HG03039 (cell line): ENCODE measurements at regions not wholly inside any gene's neighbourhood (a gene's known extent, or its start where the extent isn't known, plus 50 kb on each side); places are given as distances from the start of the nearest gene placed in this dataset.

Source experiments
- ATAC-seq: cut with Tn5 transposase; IDR thresholded peaks from one replicate; pipeline ENCODE4 v1.9.1; 2021; ENCODE audit warnings: mild to moderate bottlenecking, moderate library complexity; ENCODE audit not compliant: unreplicated experiment

DNA sequence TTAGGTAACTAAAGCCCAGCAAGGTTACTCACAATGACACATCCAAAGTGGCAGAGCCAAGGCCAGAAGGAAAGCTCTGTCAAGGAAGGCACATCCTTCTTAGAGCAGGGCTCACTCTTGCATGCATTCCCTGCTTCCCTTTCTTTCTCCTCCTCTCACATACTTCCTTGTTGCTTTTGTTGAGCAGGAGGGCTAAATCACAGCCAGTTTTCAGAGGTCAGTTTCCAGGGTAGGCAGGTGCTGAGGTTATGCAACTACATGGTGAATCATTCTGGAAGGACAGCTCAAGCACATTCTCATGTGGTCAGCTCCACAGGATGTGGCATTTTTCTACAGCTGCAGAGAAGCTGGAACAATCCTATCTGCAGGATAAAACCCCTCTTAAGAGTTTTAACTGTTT is 275.6 kb downstream of the ZNF621 start:
- no peak for ATAC-seq

DNA sequence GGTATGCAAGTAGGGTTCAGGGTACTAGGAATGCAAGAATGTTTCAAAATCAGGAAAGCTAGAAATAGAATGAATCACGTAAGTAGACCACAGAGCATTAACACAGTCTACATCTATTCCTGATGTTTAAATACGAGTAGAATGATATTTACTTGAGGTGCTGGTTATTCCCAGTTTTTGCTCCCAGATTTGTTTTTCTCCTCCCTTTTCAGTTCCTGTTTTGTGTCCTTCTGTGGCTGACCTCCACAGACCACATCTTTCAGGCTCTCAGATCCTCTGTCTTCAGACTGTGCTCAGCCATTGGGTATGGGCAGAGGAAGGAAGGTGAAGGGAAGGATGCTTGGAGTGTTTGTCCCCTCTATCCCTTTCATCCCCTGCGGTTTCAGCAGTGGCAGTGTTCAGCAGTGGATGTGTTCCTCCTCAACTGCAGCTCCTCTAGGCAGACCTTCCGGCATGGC is 276.6 kb downstream of the ZNF621 start:
- ATAC-seq, result no peak

DNA sequence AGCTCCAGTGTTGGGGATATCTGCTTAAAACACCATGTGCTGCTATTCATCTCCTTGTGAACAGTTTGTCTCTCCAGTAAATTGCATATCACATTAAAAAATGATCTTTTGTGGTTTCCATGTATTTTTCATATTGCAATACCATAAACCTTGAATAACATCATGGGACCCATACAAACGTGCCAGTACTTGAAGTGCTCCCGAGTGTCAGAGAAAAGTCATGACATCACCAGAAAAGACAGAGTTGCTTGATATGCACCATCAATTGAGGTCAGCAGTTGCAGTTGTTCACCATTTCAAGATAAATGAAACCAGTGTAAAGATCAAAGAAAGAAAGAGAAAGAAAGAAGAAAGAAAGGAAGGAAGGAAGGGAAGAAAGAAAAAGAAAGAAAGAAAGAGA is 278.6 kb downstream of the ZNF621 start:
- ATAC-seq, result no peak

DNA sequence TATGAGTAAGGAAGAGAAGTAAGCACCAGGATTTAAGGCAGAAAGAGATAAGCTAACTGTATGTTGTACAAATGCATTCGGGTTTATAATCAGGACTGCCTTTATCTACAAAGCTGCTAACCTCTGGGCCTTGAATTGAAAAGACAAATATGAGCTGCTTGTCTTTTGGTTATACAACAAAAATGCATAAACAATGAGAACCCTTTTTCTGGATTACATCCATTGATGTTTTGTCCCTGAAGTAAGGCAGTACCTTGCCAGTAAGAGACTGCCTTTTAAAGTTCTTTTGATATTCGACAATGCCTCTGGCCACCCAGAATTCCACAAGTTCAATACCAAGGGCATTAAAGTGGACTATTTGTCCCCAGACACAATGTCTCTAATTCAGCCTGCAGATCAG is 280.7 kb downstream of the ZNF621 start:
- no peak for ATAC-seq

DNA sequence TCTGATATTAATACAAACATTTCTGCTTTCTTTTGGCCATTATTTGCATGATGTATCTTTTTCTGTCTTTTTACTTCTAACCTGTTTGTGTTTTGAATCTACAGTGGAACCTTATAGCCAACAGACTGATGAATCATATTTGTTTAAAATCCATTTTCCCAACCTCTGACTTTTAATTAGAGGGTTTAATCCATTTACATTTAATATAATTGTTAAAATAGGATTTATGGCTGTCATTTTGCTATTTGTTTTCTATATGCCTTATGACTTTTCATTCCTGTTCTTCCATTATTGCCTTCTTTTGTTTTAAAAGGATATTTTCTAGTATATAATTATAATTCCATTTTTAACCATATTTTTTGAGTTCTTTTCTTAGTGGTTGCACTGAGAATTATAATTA is 286.1 kb downstream of the ZNF621 start:
- no peak for ATAC-seq

DNA sequence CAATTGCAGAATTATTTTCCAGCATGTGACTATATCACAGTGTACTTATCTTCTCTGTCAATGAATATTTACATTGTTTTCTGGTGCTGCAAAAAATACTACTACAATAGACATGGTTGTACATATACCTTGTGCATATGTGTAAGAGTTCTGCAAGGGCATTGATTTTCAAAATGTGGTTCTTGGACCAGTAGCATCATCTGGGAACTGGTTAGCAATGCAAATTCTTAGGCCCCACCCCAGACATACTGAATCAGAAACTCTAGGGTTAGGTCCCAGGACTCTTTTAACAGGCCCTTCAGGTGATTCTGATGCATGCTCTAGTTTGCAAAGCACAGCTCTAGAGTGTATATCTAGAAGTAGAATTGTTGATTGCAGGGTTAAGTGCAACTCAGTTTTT is 292.3 kb downstream of the ZNF621 start:
- no peak for ATAC-seq

DNA sequence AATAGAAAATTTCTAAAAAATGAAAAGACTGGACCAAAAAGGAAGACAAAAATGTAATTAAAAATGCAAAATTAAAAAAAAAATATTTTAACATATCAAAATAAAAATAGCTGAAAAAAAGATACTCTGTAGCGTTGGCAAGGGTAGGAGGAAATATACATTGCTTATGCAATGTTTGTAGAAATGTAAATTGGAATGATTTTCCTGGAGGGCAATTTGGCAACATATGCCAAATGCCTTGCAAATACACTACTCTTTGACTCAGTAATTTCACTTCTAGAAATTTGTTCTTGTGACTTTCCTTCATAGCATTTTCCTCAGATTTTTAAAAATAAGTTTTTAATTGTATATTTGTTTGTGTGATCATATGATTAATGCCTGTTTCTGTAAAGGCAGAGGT is 296.6 kb downstream of the ZNF621 start:
- no peak for ATAC-seq

DNA sequence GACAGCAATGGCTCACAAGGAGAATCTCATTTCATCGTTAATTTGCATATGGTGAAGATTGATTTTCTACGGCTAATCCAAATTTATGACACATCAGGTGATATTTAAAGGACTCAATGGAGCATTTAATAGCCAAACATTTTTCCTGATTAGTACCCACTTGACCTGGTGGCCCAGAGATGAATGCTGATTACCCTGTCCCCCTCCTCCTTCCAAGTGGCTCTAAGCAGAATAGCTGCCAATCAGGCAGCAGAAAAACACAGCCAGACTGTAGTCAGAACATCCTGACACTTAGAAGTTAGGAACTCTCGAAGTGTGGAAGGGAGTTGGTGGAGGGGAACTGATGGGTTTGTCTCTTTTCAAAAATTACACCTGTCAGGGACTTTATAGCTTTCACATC is 302.5 kb downstream of the ZNF621 start:
- no peak for ATAC-seq

DNA sequence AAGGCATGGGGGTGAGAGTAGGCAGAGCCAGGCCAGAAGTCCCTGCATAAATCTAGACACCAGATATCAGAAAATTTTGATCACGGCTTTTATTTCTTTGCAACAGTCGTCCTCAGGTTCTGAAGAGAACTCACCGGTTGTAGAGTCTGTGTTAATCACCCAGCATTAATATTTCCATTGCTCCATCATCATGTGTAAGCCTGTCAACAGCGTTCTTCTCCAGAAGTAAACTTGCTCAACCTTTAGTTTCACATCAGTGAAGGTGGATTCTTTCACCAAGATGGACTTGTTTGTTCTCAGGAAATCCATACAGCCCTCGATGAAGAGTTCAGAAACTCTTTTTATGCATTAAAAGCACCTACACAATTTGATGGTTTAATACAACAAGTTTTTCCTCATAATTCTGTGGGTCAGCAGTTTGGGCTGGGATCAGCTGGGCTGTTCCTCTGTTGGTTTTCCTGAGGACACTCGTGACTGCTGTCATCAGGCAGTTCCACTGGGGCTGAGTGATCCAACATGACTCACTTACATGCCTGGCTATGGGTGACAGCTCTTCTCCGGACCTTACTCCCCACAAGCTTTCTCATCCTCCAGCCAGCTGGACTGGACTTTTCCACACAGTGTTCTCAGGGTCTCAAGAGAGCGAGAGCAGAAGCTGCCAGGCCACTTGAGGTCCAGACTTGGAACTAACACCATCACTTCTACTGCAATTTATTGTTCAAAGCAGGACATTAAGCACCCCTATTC is 303.4 kb downstream of the ZNF621 start:
- no peak for ATAC-seq

DNA sequence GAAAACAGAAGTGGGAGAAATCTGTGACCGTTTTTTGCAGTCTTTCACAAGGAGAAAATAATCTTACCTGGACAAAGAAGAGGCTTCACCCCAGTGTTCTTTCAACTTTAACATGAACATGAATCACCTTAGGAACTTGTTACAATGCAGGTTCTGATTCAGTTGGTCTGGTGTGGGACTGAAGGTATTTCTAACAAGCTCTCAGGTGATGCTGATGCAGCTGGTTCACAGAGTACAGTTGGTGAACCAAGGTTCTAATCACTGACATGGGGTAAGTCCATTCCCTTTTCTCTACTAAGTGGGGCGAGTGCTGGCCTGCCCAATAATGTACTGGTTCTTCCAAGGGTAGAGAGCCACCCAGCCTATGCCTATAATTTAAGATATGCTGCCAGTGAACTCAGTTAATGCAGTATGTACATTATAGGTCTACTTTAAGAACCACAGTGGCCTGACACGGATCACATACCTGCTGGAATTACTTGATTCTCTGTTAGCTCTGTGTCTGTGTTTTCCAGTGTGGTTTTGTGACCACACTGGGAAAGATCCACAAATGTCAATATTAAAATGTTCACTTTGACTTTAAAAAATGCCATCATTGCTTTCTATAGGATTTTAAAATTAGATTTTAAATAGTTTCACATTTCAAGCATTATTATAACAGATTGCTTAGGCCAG is 304.1 kb downstream of the ZNF621 start:
- no peak for ATAC-seq

DNA sequence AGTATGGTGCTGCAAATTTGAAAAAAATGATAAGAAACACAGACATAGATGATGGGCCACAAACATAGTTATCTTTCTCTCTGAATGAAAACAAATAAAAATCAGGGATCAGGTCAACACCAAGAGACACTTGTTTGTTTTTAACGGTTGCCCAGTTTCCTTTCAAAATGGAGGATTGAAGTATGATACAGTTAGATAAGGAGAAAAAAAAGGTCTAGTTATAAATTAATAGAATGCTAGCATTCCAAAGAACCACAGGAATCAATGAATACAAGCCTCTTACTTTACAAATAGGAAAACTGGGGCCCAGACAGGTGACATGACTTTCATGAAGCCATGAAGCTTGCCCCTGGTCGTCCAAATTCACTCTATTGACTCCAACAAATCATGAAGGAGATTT is 305.1 kb downstream of the ZNF621 start:
- no peak for ATAC-seq

DNA sequence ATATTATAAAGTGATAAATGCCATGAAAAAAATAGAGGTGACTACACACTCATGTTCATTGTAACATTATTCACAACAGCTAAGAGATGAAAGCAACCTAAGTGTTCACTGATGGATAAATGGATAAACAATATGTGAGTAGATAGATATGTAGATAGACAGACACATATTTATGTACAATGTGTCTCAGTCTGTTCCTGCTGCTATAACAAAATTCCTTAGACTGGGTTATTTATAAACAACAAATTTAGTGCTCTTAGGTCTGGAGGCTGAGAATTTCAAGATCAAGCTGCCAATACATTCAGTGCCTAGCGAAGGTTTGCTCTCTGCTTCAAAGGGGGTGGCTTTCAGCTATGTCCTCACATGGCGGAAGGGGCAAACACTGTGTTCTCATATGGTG is 312.5 kb downstream of the ZNF621 start:
- ATAC-seq, result no peak

DNA sequence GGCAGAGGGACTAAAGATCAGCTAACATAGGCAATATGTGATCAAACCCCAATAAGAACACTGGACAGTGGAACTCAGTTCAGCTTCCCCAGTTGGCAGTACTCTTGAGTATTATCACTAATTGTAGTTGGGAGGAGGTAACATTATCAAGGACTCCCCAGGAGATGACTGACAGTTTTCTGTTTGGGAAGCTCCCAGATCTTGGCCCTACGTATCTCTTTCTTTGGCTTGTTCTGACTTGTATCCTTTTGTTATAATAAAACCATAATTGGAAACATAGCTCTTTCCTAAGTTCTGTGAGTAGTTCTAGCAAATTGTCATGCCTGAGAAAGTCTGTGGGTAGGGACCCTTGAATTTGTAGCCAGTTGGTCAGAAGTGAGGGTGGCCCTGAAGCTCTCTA is 316.4 kb downstream of the ZNF621 start:
- no peak for ATAC-seq

DNA sequence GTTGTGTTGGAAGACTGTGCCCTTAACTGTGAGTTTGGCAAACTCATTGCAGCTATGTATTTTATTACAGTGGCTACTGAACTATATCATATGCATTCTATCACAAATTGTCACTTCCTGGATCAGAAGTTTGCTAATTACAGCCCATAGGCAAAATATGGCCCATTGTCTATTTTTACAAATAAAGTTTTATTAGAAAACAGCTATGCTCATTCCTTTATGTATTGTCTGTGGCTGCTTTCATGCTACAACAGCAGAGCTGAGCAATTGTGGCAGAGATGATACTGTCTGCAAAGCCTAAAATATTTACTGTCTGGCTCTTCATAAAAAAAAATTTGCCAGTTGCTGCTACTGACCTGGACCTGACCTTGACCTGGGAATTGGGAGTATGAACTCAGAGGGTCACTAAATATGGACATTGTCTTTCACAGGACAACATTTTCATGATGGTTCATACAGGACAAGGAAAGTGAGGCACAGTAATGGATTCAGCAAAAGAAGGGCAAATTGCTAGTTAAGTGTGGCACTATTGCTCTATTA is 316.9 kb downstream of the ZNF621 start:
- no peak for ATAC-seq

DNA sequence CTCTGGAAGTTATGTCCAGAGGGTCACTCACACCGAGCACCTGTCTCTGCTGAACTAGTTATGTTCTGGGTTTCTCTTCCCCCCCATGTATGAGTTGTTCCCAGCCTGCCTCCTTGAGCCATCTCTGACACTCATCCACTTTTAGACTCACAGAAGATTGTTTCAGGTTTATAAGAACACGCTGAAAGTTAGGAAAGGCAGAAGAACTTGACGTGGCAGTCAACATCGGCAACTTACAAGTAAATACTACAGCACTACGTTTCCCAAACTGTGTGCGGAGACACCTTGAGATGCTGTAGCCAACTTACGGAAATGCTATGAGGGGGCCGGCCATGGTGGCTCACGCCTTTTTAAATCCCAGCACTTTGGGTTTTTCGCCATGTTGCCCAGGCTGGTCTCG is 318.0 kb downstream of the ZNF621 start:
- ATAC-seq, result no peak

DNA sequence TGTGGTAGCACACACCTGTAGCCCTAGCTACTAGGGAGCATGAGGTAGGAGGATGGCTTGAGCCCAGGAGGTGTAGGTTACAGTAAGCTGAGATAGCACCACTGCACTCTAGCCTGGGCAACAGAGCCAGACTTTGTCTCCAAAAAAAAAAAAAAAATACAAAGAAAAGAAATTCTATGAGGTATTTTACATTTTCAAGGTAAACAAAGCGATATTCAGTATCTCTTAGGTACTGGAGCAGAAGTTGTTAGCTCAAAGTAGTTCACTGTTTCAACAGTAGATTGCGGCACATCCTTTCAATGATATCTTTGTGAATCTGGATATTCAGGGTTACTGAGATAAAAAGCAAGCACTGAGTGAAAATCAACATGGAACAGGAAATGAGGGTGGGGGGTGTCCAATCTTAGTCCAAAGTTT is 318.5 kb downstream of the ZNF621 start:
- no peak for ATAC-seq

DNA sequence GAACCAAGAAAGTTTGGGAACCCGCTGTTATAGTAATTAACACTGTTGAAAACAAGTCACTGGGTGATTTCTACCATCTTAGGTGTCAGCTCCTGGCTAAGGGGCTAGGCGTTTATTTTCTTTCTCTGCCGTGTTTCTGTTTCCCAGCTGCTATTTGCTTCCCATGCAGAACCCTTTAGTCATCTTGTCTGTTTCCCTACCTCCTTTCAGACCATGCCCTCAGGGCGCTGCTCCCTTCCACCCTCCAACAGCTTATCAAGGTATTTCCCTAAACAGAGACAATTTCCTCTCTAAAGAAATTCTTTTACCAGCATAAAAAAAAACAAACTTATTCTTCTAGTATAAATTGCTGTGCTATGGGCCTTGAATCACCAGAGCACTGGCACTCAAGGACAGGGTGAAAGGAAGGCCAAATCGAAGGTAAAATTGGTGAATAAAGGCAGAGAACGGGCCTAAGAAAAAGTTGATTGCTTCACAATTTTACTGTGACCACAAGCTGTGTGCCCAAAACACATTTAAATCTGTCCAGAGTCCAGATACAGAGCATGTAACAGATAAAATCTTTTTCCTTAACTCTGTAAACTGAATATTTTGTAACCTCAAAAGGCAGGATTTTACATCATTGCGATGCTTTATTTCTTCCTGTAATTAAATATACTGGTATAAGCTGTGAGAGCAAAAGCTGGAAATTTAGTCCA is 319.2 kb downstream of the ZNF621 start:
- no peak for ATAC-seq

DNA sequence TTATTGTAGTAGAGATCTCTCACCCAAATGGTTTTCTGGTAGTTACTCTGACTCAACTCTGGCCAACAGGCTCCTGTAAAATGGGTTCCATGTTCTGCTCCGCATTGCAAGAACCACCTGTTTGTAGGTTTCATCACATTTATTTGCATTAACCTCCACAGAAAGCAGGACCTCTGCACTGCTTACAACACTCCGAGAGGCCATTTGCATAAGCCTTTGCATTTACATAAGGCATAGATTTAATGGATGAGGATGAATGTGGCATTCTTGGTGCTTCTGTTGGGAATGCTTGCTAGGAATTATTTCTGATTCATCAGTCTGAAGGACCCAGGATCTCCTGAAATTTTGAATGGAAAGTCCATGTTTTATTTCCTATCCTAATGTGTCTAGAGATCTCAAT is 320.1 kb downstream of the ZNF621 start:
- no peak for ATAC-seq

DNA sequence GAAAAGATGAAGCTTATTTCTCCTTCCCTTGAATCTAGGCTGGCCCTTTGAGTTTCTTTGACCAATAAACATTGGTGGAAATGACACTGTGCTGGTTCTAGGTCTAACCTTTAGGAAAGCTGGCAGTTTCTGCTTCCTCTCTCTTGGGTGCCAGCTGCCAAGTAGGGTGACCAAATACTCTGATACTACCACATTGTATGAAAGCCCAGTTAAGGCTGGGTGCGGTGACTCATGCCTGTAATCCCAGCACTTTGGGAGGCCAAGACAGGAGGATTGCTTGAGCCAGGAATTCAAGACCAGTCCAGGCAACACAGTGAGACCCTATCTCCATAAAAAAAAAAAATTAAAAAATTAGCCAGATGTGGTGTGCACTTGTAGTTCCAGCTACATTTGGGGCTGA is 320.7 kb downstream of the ZNF621 start:
- ATAC-seq, result no peak

DNA sequence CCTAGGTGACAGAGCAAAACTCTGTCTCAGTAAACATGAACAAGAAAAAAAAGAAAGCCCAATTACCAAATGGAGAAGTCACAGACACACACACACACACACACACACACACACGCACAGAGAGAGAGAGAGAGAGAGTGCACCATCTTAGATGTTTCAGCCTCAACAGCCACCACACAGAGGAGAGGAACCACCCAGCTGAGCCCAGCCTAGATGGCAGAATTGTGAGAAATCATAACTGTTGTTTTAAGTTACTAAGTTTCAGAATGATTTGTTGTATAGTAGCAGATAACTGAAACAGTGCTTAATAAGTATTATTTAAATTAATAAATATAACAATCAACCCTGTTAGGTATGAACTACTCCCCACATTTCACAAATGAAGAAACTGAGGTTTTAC is 321.2 kb downstream of the ZNF621 start:
- ATAC-seq, result no peak

DNA sequence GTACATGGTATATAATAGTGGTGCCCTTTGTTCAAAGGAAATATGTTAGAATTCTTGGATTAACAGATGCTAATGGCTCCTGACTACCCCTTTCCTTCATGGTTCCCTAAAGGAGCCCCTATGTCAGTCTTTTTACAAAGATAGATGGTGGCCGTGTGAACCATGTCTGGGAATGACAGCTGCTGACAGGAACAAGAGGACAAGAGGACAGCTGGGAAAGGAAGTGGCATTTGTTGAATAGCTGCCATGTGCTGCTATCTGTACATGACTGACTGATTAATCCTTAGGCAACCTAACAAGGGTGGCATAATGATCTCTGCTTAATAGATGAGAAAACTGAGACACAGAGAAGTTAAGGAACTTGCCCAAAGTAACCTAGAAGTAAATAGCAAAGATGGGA is 321.7 kb downstream of the ZNF621 start:
- ATAC-seq, result no peak

DNA sequence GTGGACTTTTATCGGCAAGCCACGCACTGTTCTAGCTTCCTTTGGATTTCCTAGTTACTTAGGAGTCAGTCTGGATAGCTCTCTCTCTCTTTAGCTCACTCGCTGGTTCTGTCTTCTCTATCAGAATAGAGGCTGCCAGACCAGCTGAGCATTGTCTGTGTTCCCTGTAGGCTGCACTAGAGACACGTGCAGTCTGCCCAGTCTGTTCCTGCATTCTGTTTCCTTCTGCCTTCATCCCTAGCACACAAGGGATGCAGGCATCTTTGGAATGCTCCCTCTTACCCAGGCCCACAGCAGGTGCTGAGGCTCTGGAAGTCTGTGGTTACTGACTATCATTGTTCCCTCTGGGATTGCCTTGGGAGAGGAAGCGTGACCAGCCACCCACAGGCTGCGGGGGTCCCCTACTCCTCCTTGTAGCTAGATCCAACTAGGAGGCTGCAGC is 322.8 kb downstream of the ZNF621 start:
- no peak for ATAC-seq
